Caco-2 (cell line): ENCODE measurements at regions not wholly inside any gene's neighbourhood (a gene's known extent, or its start where the extent isn't known, plus 50 kb on each side); places are given as distances from the start of the nearest gene placed in this dataset.

Experiments
- BruUV-seq: library from RNA; stranded (reverse); fragments of 400-500 nt; replicated peaks from 2 replicates; lab custom pipeline; 2021; lab: Mats Ljungman, UMichigan
- CTCF ChIA-PET: fragments of 300-600 bp; sonication (Branson Sonifier 250); formaldehyde crosslinking; loops from one replicate; lab custom pipeline; 2022; ENCODE audit warnings: antibody characterized with exemption; lab: Charles Lee
- POLR2A ChIA-PET: fragments of 300-600 bp; sonication (Branson Sonifier 250); formaldehyde crosslinking; loops from one replicate; lab custom pipeline; 2022; ENCODE audit warnings: antibody characterized with exemption; lab: Charles Lee
- DNase-seq, 2 experiments: peaks; one replicate each; pipeline versions ENCODE4 v3.0.0 to v3.0.0-alpha.2; 2020 to 2022
- H3K27me3 ChIP-seq: replicated peaks from 2 replicates; pipeline ENCODE4 v1.6.0; 2011; ENCODE audit warnings: low read length; ENCODE audit not compliant: control insufficient read depth, insufficient read depth
- H3K36me3 ChIP-seq: 2 replicates; pipeline ENCODE4 v1.5.1; 2011; ENCODE audit warnings: low read length; ENCODE audit not compliant: control insufficient read depth, insufficient read depth
- H3K4me1 ChIP-seq: fragments of 250-450 bp; sonication (Bioruptor Pico); 2 replicates; pipeline ENCODE4 v1.5.1; 2020; ENCODE audit warnings: mild to moderate bottlenecking
- H3K4me3 ChIP-seq: 2 replicates; pipeline ENCODE4 v1.5.1; 2011; ENCODE audit warnings: low read depth, mild to moderate bottlenecking, control low read depth, low read length
- H3K9me3 ChIP-seq: fragments of 250-450 bp; sonication (Bioruptor Pico); 2 replicates; pipeline ENCODE4 v1.5.1; 2020; ENCODE audit warnings: mild to moderate bottlenecking, moderate library complexity
- H3K27ac Mint-ChIP-seq: one replicate; pipeline ENCODE4 v1.8.0; 2022; ENCODE audit warnings: mixed read lengths; ENCODE audit not compliant: unreplicated experiment
- H3K27me3 Mint-ChIP-seq: one replicate; pipeline ENCODE4 v1.8.0; 2022; ENCODE audit warnings: mixed read lengths; ENCODE audit not compliant: insufficient read depth, unreplicated experiment
- H3K36me3 Mint-ChIP-seq: one replicate; pipeline ENCODE4 v1.8.0; 2022; ENCODE audit warnings: mild to moderate bottlenecking, mixed read lengths; ENCODE audit not compliant: insufficient read depth, unreplicated experiment
- H3K4me1 Mint-ChIP-seq: one replicate; pipeline ENCODE4 v1.8.0; 2022; ENCODE audit warnings: low read depth, mixed read lengths; ENCODE audit not compliant: unreplicated experiment
- H3K4me3 Mint-ChIP-seq: one replicate; pipeline ENCODE4 v1.8.0; 2022; ENCODE audit warnings: mild to moderate bottlenecking, moderate library complexity, mixed read lengths; ENCODE audit not compliant: unreplicated experiment
- H3K9me3 Mint-ChIP-seq: one replicate; pipeline ENCODE4 v1.8.0; 2022; ENCODE audit warnings: mixed read lengths; ENCODE audit not compliant: unreplicated experiment
- CTCF ChIP-seq, 2 experiments: fragments of 200-600 bp in 1 of 2; IDR thresholded peaks; 1 replicate in 1 of 2; 2 replicates in 1 of 2; pipeline versions ENCODE4 v1.5.1 to v1.8.0; 2011 to 2022; ENCODE audit warnings: antibody characterized with exemption in 1 of 2, control low read depth in 1 of 2, inconsistent platforms in 1 of 2, low read depth in 1 of 2, low read length in 1 of 2, mild to moderate bottlenecking in 1 of 2, moderate library complexity in 1 of 2; ENCODE audit not compliant: insufficient read depth in 1 of 2, severe bottlenecking in 1 of 2, unreplicated experiment in 1 of 2
- intact Hi-C: fragments of 100-400 bp; cut with micrococcal nuclease; formaldehyde crosslinking; loops from one replicate; pipeline ENCODE4 v1.10.0; 2022; ENCODE audit not compliant: unreplicated experiment

DNA sequence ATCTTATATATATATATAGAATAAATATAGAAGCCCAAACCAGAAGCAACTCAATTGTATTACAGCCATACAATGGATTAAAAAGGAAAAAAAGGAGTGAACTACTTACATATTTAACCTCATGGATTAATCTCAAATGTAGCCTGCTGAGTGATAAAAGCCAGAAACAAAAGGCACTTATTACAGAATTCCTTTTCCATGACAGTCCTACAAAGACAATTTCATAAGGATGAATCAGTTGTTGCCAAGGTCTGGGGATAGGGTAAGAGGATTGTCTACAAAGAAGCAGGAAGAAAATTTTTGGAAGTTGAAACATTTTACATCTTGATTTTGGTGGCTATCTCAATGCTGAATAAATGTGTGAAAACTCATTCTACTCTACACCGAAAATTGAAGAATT lies 103.9 kb upstream of the DCC start:
- TF ChIP-seq CTCF (IDR thresholded peaks at IDR 0.05; ENCODE audit: insufficient read depth in 1 of 2, low read depth in 1 of 2, low read length in 1 of 2, severe bottlenecking in 1 of 2, unreplicated experiment in 1 of 2), result no peak
- H3K27ac Mint-ChIP-seq, result no peak overlapping the region
- no peaks in the 10 kb centered on the region for H3K27me3 Mint-ChIP-seq

GRCh38 chr18:52237551-52237950 lies 102.4 kb upstream of the DCC start:
- intact Hi-C loops, result no loop called here
- no TSS peak for BruUV-seq

More for the DNA sequence above, 103.9 kb upstream of the DCC start:
- H3K9me3 Mint-ChIP-seq, result no peaks in the 10 kb centered on the region
- H3K4me1 Mint-ChIP-seq, result no peaks in the 10 kb centered on the region
- Histone ChIP-seq H3K27me3 (no peaks in the 10 kb centered on the region), H3K4me1 (no peaks in the 10 kb centered on the region), H3K36me3 (no peaks in the 10 kb centered on the region), H3K9me3 (no peaks in the 10 kb centered on the region), H3K4me3 (no peak overlapping the region)
- DNase-seq, result no peak
- ChIA-PET CTCF (no interaction called here), POLR2A (no interaction called here)
- no peaks in the 10 kb centered on the region for H3K36me3 Mint-ChIP-seq
- BruUV-seq, result no TSS peak
- intact Hi-C loops, result no loop called here
- no peak overlapping the region for H3K4me3 Mint-ChIP-seq

DNA sequence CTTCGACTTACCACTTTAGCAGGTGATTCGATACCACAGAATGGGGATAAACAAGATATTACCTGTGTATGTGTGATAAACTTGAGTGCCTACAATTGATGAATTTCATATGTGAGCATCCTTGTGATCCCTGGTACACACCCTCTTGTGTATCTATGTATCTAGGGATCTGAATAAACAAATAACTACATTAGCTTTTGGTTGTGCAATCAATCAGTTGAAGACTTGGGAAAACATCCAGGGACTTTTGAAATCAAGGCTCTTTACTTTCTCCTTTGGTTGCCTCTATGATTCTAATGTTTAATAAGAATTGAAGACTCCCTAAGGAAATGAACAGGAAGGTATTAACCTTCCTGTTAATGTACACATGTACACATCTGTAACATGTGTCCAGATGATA lies 97.3 kb upstream of the DCC start:
- Histone ChIP-seq H3K36me3 (no peaks in the 10 kb centered on the region), H3K9me3 (no peaks in the 10 kb centered on the region), H3K4me1 (no peaks in the 10 kb centered on the region), H3K4me3 (no peak overlapping the region), H3K27me3 (no peaks in the 10 kb centered on the region)
- no TSS peak for BruUV-seq
- no peak for TF ChIP-seq CTCF (IDR thresholded peaks at IDR 0.05; ENCODE audit: insufficient read depth in 1 of 2, low read depth in 1 of 2, low read length in 1 of 2, severe bottlenecking in 1 of 2, unreplicated experiment in 1 of 2)
- POLR2A ChIA-PET, result no interaction called here
- no peaks in the 10 kb centered on the region for H3K27me3 Mint-ChIP-seq
- intact Hi-C loops, result no loop called here
- no peaks in the 10 kb centered on the region for H3K4me1 Mint-ChIP-seq
- no peak for DNase-seq
- no peak overlapping the region for H3K4me3 Mint-ChIP-seq
- CTCF ChIA-PET, result no interaction called here
- H3K9me3 Mint-ChIP-seq, result no peaks in the 10 kb centered on the region
- H3K36me3 Mint-ChIP-seq, result no peaks in the 10 kb centered on the region
- H3K27ac Mint-ChIP-seq, result no peak overlapping the region

More at GRCh38 chr18:52237551-52237950, 102.4 kb upstream of the DCC start:
- POLR2A ChIA-PET, result no interaction called here
- no peak for TF ChIP-seq CTCF (IDR thresholded peaks at IDR 0.05; ENCODE audit: insufficient read depth in 1 of 2, low read depth in 1 of 2, low read length in 1 of 2, severe bottlenecking in 1 of 2, unreplicated experiment in 1 of 2)
- Mint-ChIP-seq H3K4me1 (no peaks in the 10 kb centered on the region), H3K36me3 (no peaks in the 10 kb centered on the region), H3K9me3 (no peaks in the 10 kb centered on the region), H3K4me3 (no peak overlapping the region), H3K27ac (no peak overlapping the region), H3K27me3 (no peaks in the 10 kb centered on the region)
- Histone ChIP-seq H3K4me3 (no peak overlapping the region), H3K9me3 (no peaks in the 10 kb centered on the region), H3K36me3 (no peaks in the 10 kb centered on the region), H3K4me1 (no peaks in the 10 kb centered on the region), H3K27me3 (no peaks in the 10 kb centered on the region)
- CTCF ChIA-PET, result no interaction called here
- DNase-seq, result no peak
